Left forelimb (tissue), 1 donor: ENCODE measurements at regions not wholly inside any gene's neighbourhood (a gene's known extent, or its start where the extent isn't known, plus 50 kb on each side); places are given as distances from the start of the nearest gene placed in this dataset.

Experiments used
- DNase-seq: peaks from one replicate; pipeline ENCODE4 v3.0.0-alpha.2; 2018; ENCODE audit warnings: low spot score

GRCh38 chr10:128661404-128662197 lies 535.4 kb upstream of the MKI67 start:
- DNase-seq = no peak

GRCh38 chr10:128662520-128662919 lies 536.3 kb upstream of the MKI67 start:
- no peak for DNase-seq

- no peak for DNase-seq
These were observed 538.5 kb upstream of the MKI67 start for GRCh38 chr10:128664729-128665128.

- DNase-seq = no peak
These were observed 549.2 kb upstream of the MKI67 start for GRCh38 chr10:128675405-128675804.

- DNase-seq = no peak
These were observed 553.9 kb upstream of the MKI67 start for GRCh38 chr10:128680116-128680515.

GRCh38 chr10:128684215-128684614 lies 558.0 kb upstream of the MKI67 start:
- no peak for DNase-seq

- DNase-seq = no peak
These were observed 560.5 kb upstream of the MKI67 start for GRCh38 chr10:128686630-128687278.

GRCh38 chr10:128687408-128687807 lies 561.2 kb upstream of the MKI67 start:
- DNase-seq = no peak

- no peak for DNase-seq
These were observed 561.8 kb upstream of the MKI67 start for GRCh38 chr10:128687927-128688549.

- DNase-seq = no peak
These were observed 563.4 kb upstream of the MKI67 start for GRCh38 chr10:128689667-128690066.

- no peak for DNase-seq
These were observed 567.4 kb upstream of the MKI67 start for GRCh38 chr10:128693493-128694131.

GRCh38 chr10:128694168-128694850 lies 568.1 kb upstream of the MKI67 start:
- DNase-seq = no peak

GRCh38 chr10:128694851-128695725 lies 568.9 kb upstream of the MKI67 start:
- no peak for DNase-seq

GRCh38 chr10:128695931-128696330 lies 569.7 kb upstream of the MKI67 start:
- DNase-seq = no peak

- no peak for DNase-seq
These were observed 571.2 kb upstream of the MKI67 start for GRCh38 chr10:128697437-128697836.

- DNase-seq = no peak
These were observed 575.2 kb upstream of the MKI67 start for GRCh38 chr10:128701381-128701780.

- DNase-seq = no peak
These were observed 575.6 kb upstream of the MKI67 start for GRCh38 chr10:128701837-128702236.

GRCh38 chr10:128704716-128705115 lies 578.5 kb upstream of the MKI67 start:
- DNase-seq = no peak

GRCh38 chr10:128708182-128708581 lies 582.0 kb upstream of the MKI67 start:
- no peak for DNase-seq

GRCh38 chr10:128709686-128710085 lies 583.5 kb upstream of the MKI67 start:
- no peak for DNase-seq
